Testis (tissue), 2 donors: ENCODE measurements at regions not wholly inside any gene's neighbourhood (a gene's known extent, or its start where the extent isn't known, plus 50 kb on each side); places are given as distances from the start of the nearest gene placed in this dataset.

ENCODE experiments used
- CTCF ChIP-seq, 3 experiments: fragments of 450-650 bp in 2 of 3; fragments of 200-600 bp in 1 of 3; sonication (generic) in 1 of 3; IDR thresholded peaks; one replicate each; pipeline ENCODE4 v1.5.1; 2016 to 2019; ENCODE audit warnings: antibody characterized with exemption in 3 of 3, mild to moderate bottlenecking in 2 of 3, moderate library complexity in 1 of 3
- POLR2A ChIP-seq: fragments of 450-650 bp; IDR thresholded peaks from one replicate; pipeline ENCODE4 v1.6.1; 2017; ENCODE audit warnings: antibody characterized with exemption, mild to moderate bottlenecking, moderate library complexity

DNA sequence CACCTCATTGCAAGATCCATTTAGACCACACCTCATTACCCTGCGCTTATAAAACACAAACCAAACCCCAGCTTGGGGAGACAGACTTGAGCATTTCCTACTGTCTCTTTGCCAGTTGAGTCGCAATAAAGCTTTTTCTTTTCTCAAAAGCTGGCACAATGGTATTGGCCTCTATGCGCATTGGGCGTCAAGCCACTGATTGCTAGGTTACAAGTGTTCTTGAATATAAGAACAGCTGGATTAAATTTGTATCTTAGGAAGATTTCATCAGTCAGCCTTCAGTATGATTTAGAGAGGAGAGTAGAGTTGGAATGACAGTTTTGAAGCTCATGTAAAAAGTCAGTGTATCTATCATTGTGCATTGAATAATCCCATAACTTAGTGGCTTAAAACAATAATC lies 84.9 kb upstream of the RAB4A start:
- TF ChIP-seq CTCF (IDR thresholded peaks at IDR 0.05) (no peak), POLR2A (no peak)
